WTC11 (cell line): ENCODE measurements at regions not wholly inside any gene's neighbourhood (a gene's known extent, or its start where the extent isn't known, plus 50 kb on each side); places are given as distances from the start of the nearest gene placed in this dataset.

ENCODE experiments used
- ATAC-seq: fragments of 200-7000 bp; cut with Tn5 transposase; 2 replicates; pipeline ENCODE4 v1.10.0; 2021; ENCODE audit warnings: mild to moderate bottlenecking, moderate library complexity
- CTCF ChIA-PET: fragments of 300-600 bp; sonication (Branson Sonifier 250); formaldehyde crosslinking; loops from one replicate; lab custom pipeline; 2021; ENCODE audit warnings: antibody characterized with exemption; lab: Charles Lee
- POLR2A ChIA-PET: fragments of 350-600 bp; sonication (Branson Sonifier 250); formaldehyde crosslinking; loops from one replicate; lab custom pipeline; 2021; ENCODE audit warnings: antibody characterized with exemption; lab: Charles Lee
- DNase-seq: peaks from one replicate; pipeline ENCODE4 v3.0.0; 2021; ENCODE audit warnings: low spot score
- H3K27ac Mint-ChIP-seq: 2 replicates; pipeline ENCODE4 v1.8.0; 2021; ENCODE audit warnings: mixed read lengths
- H3K27me3 Mint-ChIP-seq: 2 replicates; pipeline ENCODE4 v1.8.0; 2021; ENCODE audit warnings: low read depth, mild to moderate bottlenecking, moderate library complexity, mixed read lengths
- H3K36me3 Mint-ChIP-seq: 2 replicates; pipeline ENCODE4 v1.8.0; 2021; ENCODE audit warnings: mixed read lengths
- H3K4me1 Mint-ChIP-seq: 2 replicates; pipeline ENCODE4 v1.8.0; 2022; ENCODE audit warnings: mixed read lengths
- H3K4me3 Mint-ChIP-seq: 2 replicates; pipeline ENCODE4 v1.8.0; 2021; ENCODE audit warnings: mild to moderate bottlenecking, moderate library complexity, mixed read lengths
- H3K9me3 Mint-ChIP-seq: 2 replicates; pipeline ENCODE4 v1.8.0; 2021; ENCODE audit warnings: mixed read lengths
- AR ChIP-seq: fragments of 250-450 bp; sonication (Bioruptor Pico); IDR thresholded peaks from 2 replicates; pipeline ENCODE4 v1.9.0; 2021; ENCODE audit warnings: mild to moderate bottlenecking
- ATF2 ChIP-seq: sonication (generic); formaldehyde crosslinking; IDR thresholded peaks from 2 replicates; pipeline ENCODE4 v1.8.1; 2022; ENCODE audit warnings: low read depth, missing genetic modification reagents, borderline replicate concordance
- E2F5 ChIP-seq: sonication (generic); formaldehyde crosslinking; IDR thresholded peaks from 2 replicates; pipeline ENCODE4 v1.8.1; 2022; ENCODE audit warnings: mild to moderate bottlenecking, moderate library complexity, missing genetic modification reagents
- ELF4 ChIP-seq: sonication (generic); formaldehyde crosslinking; IDR thresholded peaks from 2 replicates; pipeline ENCODE4 v1.8.1; 2022; ENCODE audit warnings: low read depth, mild to moderate bottlenecking, moderate library complexity, missing genetic modification reagents
- FOXP4 ChIP-seq: sonication (generic); formaldehyde crosslinking; IDR thresholded peaks from 2 replicates; pipeline ENCODE4 v1.8.0; 2022; ENCODE audit warnings: mild to moderate bottlenecking, missing genetic modification reagents
- HMGA2 ChIP-seq: fragments of 250-450 bp; sonication (Bioruptor Pico); IDR thresholded peaks from 2 replicates; pipeline ENCODE4 v1.4.0; 2021; ENCODE audit warnings: mild to moderate bottlenecking, moderate library complexity
- JUN ChIP-seq: sonication (generic); formaldehyde crosslinking; IDR thresholded peaks from 2 replicates; pipeline ENCODE4 v1.8.0; 2023; ENCODE audit warnings: mild to moderate bottlenecking, missing genetic modification reagents
- PRDM15 ChIP-seq: sonication (generic); formaldehyde crosslinking; IDR thresholded peaks from 2 replicates; pipeline ENCODE4 v1.8.0; 2022; ENCODE audit warnings: missing genetic modification reagents
- RORB ChIP-seq: fragments of 250-450 bp; sonication (Bioruptor Pico); IDR thresholded peaks from 2 replicates; pipeline ENCODE4 v1.9.0; 2021; ENCODE audit warnings: mild to moderate bottlenecking
- SMAD4 ChIP-seq: sonication (generic); formaldehyde crosslinking; IDR thresholded peaks from 2 replicates; pipeline ENCODE4 v1.8.0; 2022; ENCODE audit warnings: mild to moderate bottlenecking, missing genetic modification reagents
- SP1 ChIP-seq: sonication (generic); formaldehyde crosslinking; conservative IDR thresholded peaks from 2 replicates; pipeline ENCODE4 v1.8.1; 2022; ENCODE audit warnings: missing genetic modification reagents
- ZBTB21 ChIP-seq: sonication (generic); formaldehyde crosslinking; IDR thresholded peaks from 2 replicates; pipeline ENCODE4 v1.8.1; 2023; ENCODE audit warnings: mild to moderate bottlenecking, missing genetic modification reagents, borderline replicate concordance
- ZNF281 ChIP-seq: sonication (generic); formaldehyde crosslinking; IDR thresholded peaks from 2 replicates; pipeline ENCODE4 v1.8.0; 2023; ENCODE audit warnings: mild to moderate bottlenecking, missing genetic modification reagents

- Mint-ChIP-seq H3K27ac (no peak overlapping the region), H3K4me3 (no peak overlapping the region), H3K36me3 (no peaks in the 10 kb centered on the region), H3K4me1 (no peaks in the 10 kb centered on the region), H3K9me3 (peaks cover 20% of the 10 kb centered on the region), H3K27me3 (no peaks in the 10 kb centered on the region; the same call in 1 of the 2 replicates)
- no peak for TF ChIP-seq SP1 (CRISPR knock-in tag)
- TF ChIP-seq FOXP4 (CRISPR knock-in tag) = no peak
- no peak for TF ChIP-seq ELF4 (CRISPR knock-in tag)
- TF ChIP-seq AR (CRISPR knock-in tag) = no peak
- TF ChIP-seq ZBTB21 (CRISPR knock-in tag) = no peak
- no peak for TF ChIP-seq SMAD4 (CRISPR knock-in tag)
- TF ChIP-seq ZNF281 (CRISPR knock-in tag) = no peak
- TF ChIP-seq E2F5 (CRISPR knock-in tag) = no peak
- no peak for TF ChIP-seq RORB (CRISPR knock-in tag)
- TF ChIP-seq JUN = no peak
- no peak for TF ChIP-seq PRDM15 (CRISPR knock-in tag)
- no peak for TF ChIP-seq ATF2
- no peak for TF ChIP-seq HMGA2 (CRISPR knock-in tag)
- no peak for ATAC-seq
- CTCF ChIA-PET = no interaction called here
- no peak for DNase-seq
- POLR2A ChIA-PET = no interaction called here
Observed at GRCh38 chr9:107720501-107720900, 230.9 kb upstream of the KLF4 start.
